GM13977 (cell line): ENCODE measurements at regions not wholly inside any gene's neighbourhood (a gene's known extent, or its start where the extent isn't known, plus 50 kb on each side); places are given as distances from the start of the nearest gene placed in this dataset.

ENCODE experiments used
- DNase-seq: peaks from one replicate; pipeline ENCODE4 v3.0.0; 2012; ENCODE audit warnings: low spot score
- CTCF ChIP-seq: IDR thresholded peaks from 2 replicates; pipeline ENCODE4 v1.5.1; 2012; ENCODE audit warnings: mild to moderate bottlenecking, control low read depth; ENCODE audit not compliant: insufficient read depth; ENCODE audit errors: extremely low read depth, missing control alignments
- in situ Hi-C: fragments of 300-500 bp; cut with MboI; formaldehyde crosslinking; loops from one replicate; pipeline ENCODE4 v1.12.0; 2022; ENCODE audit warnings: low sequenced_read_pairs, low pct_unique_long_range_greater_than_20kb, mixed read lengths, inconsistent platforms; ENCODE audit not compliant: unreplicated experiment

GRCh38 chr21:38597421-38597820 is 99.1 kb upstream of the ERG start:
- no peak for DNase-seq
- no peak for TF ChIP-seq CTCF
- in situ Hi-C loops = no loop called here

GRCh38 chr21:38598413-38598812 is 100.1 kb upstream of the ERG start:
- in situ Hi-C loops = no loop called here
- no peak for DNase-seq
- TF ChIP-seq CTCF = no peak

- DNase-seq = no peak
- in situ Hi-C loops = no loop called here
- TF ChIP-seq CTCF = no peak
These were observed 101.2 kb upstream of the ERG start for GRCh38 chr21:38599381-38599975.

GRCh38 chr21:38600106-38600505 is 101.8 kb upstream of the ERG start:
- DNase-seq = no peak
- in situ Hi-C loops = no loop called here
- TF ChIP-seq CTCF = no peak

- in situ Hi-C loops = no loop called here
- no peak for DNase-seq
- no peak for TF ChIP-seq CTCF
These were observed 107.0 kb upstream of the ERG start for GRCh38 chr21:38605236-38605635.

- DNase-seq = no peak
- TF ChIP-seq CTCF = no peak
- in situ Hi-C loops = no loop called here
These were observed 111.3 kb upstream of the ERG start for GRCh38 chr21:38609580-38609979.

GRCh38 chr21:38610623-38611251 is 112.5 kb upstream of the ERG start:
- in situ Hi-C loops = no loop called here
- TF ChIP-seq CTCF = no peak
- no peak for DNase-seq
